Pancreas (tissue), 10 donors: ENCODE measurements at regions not wholly inside any gene's neighbourhood (a gene's known extent, or its start where the extent isn't known, plus 50 kb on each side); places are given as distances from the start of the nearest gene placed in this dataset.

ENCODE experiments used
- ATAC-seq, 4 donors: fragments of 200-7000 bp; cut with Tn5 transposase; one replicate each; pipeline versions ENCODE4 v1.8.0 to v1.9.1; 2020; ENCODE audit warnings: mild to moderate bottlenecking in 4 of 4, moderate library complexity in 4 of 4
- DNase-seq, 6 donors: peaks; one replicate each; pipeline ENCODE4 v3.0.0-alpha.2; 2020
- FAIRE-seq: peaks from 2 replicates; lab custom pipeline; 2012; peaks lifted over from hg19 to GRCh38; lab: Jason Lieb, UNC
- H3K27ac ChIP-seq, 4 donors: fragments of 200-600 bp; sonication (generic); 1 replicate in 3 of 4; 2 replicates in 1 of 4; pipeline versions ENCODE4 v1.5.0 to v1.8.0; 2020
- H3K27me3 ChIP-seq, 4 donors: fragments of 200-600 bp; one replicate each; pipeline ENCODE4 v1.8.0; 2021
- H3K36me3 ChIP-seq, 3 donors: fragments of 200-600 bp; sonication (generic) in 1 of 3; one replicate each; pipeline versions ENCODE4 v1.5.0 to v1.8.0; 2020 to 2021
- H3K4me1 ChIP-seq, 3 donors: fragments of 200-600 bp; one replicate each; pipeline ENCODE4 v1.8.0; 2021
- H3K4me3 ChIP-seq, 4 donors: fragments of 200-600 bp; sonication (generic) in 2 of 4; one replicate each; pipeline versions ENCODE4 v1.5.0 to v1.8.0; 2020 to 2021
- H3K9me3 ChIP-seq, 4 donors: fragments of 200-600 bp; one replicate each; pipeline ENCODE4 v1.8.0; 2021
- WGBS, 2 donors: extraction: QIAGEN DNeasy Blood & Tissue Kit; methylation state at CpG; one replicate each; pipeline ENCODE4 v1.1.7; 2013; 5-methylcytosine and 5-hydroxymethylcytosine counted together
- intact Hi-C, 3 donors: fragments of 100-400 bp; cut with DNase I; formaldehyde crosslinking; loops; one replicate each; pipeline versions ENCODE4 v1.11.1 to v1.14.2; 2022
- TF ChIP-seq, protein P1 (sequence below), 4 donors: fragments of 200-600 bp; sonication (generic) in 3 of 4; IDR thresholded peaks; one replicate each; pipeline versions ENCODE4 v1.5.0 to v1.8.0; 2021; ENCODE audit warnings: antibody characterized with exemption in 4 of 4
- donor health status: healthy with polysubstance abuse.
- donor health status: DM: no; HTN: no; CAD: no; lungs with moderate emphysema.
- donor health status: DM: no; HTN: no; CAD: no.
- donor health status: control.
- donor health status: control.
- donor health status: Bipolar disorder and iron deficiency.
- donor health status: DM: yes; HTN: yes; CAD: no.
- donor health status: DM: no; HTN: no; CAD: no.
- donor health status: DM: no; HTN: no; CAD: no.
- donor health status: DM: yes; HTN: yes; CAD: no.

DNA sequence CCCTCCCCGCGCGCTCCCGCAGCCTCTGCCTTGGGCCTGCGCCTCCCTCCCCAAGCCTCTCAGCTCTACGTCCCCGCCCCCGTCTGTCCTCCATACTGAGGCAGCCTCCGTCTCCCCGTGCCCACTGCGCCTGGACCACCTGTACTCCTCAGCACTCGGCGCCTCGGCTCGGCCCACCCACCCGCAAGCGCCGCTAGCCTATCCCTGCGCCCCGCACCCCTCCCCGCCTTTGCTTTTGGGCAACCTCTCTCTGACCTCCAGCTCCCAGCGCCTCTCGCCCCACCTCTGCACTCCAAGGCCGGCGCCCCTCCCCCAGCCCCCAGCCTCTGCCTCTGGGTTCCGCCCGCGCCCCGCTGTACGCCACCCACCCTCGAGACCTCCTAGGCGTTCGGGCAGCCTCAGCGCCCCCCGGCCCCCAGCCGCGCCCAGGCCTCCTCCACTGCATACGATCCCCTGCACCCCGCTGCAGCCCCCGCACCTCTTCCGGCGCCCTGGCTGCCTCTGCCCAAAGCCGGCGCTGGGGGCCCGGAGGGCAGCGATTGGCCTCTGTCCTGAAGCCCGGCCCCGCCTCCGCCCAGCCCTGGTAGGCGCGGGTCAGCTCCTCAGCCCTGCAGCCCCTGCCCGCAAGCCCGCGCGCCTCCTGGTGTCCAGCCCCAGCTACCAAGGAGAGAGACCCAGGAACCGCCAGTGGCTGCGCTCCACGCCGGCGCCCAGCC is 279.8 kb upstream of the USP9Y start:
- Histone ChIP-seq H3K27ac (no peak overlapping the region), H3K27me3 (no peaks in the 10 kb centered on the region), H3K36me3 (no peaks in the 10 kb centered on the region), H3K9me3 (no peaks in the 10 kb centered on the region), H3K4me3 (no peak overlapping the region), H3K4me1 (no peaks in the 10 kb centered on the region)
- FAIRE-seq (no peak), ATAC-seq (no peak), DNase-seq (peak in 1 of 6 donors; percentile 61)
- 2% methylated on average over 60 of the region's 60 CpGs; no CpG with 5 or more reads in 1 of the 2 donors for WGBS, 2 donors
- intact Hi-C loops: no loop called here
- TF ChIP-seq, protein P1, sequence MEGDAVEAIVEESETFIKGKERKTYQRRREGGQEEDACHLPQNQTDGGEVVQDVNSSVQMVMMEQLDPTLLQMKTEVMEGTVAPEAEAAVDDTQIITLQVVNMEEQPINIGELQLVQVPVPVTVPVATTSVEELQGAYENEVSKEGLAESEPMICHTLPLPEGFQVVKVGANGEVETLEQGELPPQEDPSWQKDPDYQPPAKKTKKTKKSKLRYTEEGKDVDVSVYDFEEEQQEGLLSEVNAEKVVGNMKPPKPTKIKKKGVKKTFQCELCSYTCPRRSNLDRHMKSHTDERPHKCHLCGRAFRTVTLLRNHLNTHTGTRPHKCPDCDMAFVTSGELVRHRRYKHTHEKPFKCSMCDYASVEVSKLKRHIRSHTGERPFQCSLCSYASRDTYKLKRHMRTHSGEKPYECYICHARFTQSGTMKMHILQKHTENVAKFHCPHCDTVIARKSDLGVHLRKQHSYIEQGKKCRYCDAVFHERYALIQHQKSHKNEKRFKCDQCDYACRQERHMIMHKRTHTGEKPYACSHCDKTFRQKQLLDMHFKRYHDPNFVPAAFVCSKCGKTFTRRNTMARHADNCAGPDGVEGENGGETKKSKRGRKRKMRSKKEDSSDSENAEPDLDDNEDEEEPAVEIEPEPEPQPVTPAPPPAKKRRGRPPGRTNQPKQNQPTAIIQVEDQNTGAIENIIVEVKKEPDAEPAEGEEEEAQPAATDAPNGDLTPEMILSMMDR (IDR thresholded peaks at IDR 0.05): no peak

DNA sequence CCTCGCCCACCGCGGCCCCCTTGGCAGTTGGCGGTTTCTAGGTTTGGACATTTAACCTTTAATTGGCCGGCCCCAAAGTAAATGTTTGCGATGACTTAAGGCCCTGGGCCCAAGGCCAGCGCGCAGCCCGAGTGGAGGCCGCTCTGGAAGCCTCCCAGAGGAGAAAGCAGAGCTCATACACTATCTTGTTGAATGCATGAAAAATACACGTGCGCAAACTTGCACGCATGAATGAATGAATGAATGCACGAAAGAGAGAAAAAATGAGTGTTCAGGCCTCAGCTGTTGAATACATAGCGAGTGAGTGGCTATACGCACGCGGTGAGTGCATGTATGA is 279.3 kb upstream of the USP9Y start:
- H3K27ac ChIP-seq: no peak overlapping the region
- no peaks in the 10 kb centered on the region for H3K4me1 ChIP-seq
- no peaks in the 10 kb centered on the region for H3K27me3 ChIP-seq
- H3K4me3 ChIP-seq: no peak overlapping the region
- no peak for FAIRE-seq
- TF ChIP-seq, protein P1 (IDR thresholded peaks at IDR 0.05): no peak
- H3K9me3 ChIP-seq: no peaks in the 10 kb centered on the region
- no peak for ATAC-seq
- DNase-seq: no peak
- 19% methylated on average over 18 of the region's 18 CpGs; no CpG with 5 or more reads in 1 of the 2 donors for WGBS, 2 donors
- intact Hi-C loops: no loop called here
- H3K36me3 ChIP-seq: no peaks in the 10 kb centered on the region

DNA sequence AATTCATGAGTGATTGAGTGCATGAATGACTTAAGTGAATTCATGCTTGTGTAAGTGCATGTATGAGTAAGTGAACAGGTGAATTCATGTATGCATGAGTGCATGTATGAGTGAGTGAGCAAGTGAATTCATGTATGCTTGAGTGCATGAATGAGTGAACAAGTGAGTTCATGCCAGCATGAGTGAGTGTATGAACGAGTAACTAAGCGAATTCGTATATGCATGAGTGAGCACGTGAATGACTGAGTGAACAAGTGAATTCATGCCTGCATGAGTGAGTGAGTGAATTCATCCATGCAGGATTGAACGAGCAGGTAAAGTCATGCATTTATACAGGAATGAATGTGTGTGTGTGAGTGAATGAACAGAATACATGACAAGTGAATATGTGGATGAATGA is 278.5 kb upstream of the USP9Y start:
- H3K27me3 ChIP-seq: no peaks in the 10 kb centered on the region
- WGBS, 2 donors: 78% methylated on average over 5 of the region's 5 CpGs; no CpG with 5 or more reads in 1 of the 2 donors
- no peak overlapping the region for H3K27ac ChIP-seq
- no peaks in the 10 kb centered on the region for H3K9me3 ChIP-seq
- intact Hi-C loops: no loop called here
- no peak for DNase-seq
- no peaks in the 10 kb centered on the region for H3K4me1 ChIP-seq
- no peaks in the 10 kb centered on the region for H3K36me3 ChIP-seq
- no peak overlapping the region for H3K4me3 ChIP-seq
- ATAC-seq: no peak
- TF ChIP-seq, protein P1 (IDR thresholded peaks at IDR 0.05): no peak
- FAIRE-seq: no peak

DNA sequence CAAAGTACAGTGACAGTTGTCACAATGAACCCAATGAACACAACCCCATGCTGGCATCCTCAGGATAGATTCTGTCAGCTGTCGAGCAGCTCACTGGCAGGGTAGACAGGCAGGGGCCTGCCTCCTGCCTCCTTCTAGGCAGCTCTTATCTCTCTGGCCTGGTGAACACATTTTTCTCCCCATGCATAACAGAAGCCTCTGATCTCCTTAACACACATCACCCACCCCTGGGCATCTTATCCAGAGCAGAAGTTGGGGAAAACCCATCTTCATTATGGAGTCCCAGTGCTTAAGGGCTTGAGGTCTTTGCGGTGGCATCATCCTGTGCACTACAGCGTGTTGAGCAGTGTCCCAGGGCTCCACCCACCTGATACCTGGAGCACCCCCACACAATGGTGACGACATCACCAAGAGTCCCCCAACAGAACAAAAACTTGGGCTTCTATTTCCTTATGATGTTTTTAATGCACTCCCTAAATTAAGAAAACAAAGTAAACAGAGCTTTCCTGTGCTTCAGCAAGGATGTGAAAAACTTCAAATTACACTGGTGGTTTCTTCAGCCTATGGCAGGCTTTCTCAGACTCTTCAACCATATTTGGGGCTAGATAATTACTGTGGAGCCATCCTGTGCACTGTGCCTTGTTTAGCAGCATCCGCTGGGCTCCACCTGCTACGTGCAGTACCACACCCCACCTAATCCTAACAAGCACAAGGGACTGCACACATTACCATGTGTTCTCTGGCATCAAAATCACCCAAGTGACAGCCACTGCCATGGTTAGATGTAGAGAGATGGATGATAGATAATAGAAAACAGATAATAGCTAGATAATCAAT is 277.4 kb upstream of the USP9Y start:
- no peak overlapping the region for H3K27ac ChIP-seq
- DNase-seq (no peak), ATAC-seq (no peak), FAIRE-seq (no peak)
- no peaks in the 10 kb centered on the region for H3K27me3 ChIP-seq
- no peak overlapping the region for H3K4me3 ChIP-seq
- intact Hi-C loops: no loop called here
- H3K4me1 ChIP-seq: no peaks in the 10 kb centered on the region
- WGBS, 2 donors: 85% methylated on average over 6 of the region's 6 CpGs; no CpG with 5 or more reads in 1 of the 2 donors
- no peaks in the 10 kb centered on the region for H3K9me3 ChIP-seq
- TF ChIP-seq, protein P1 (IDR thresholded peaks at IDR 0.05): no peak
- no peaks in the 10 kb centered on the region for H3K36me3 ChIP-seq
